ENCODE measurements at regions not wholly inside any gene's neighbourhood (a gene's known extent, or its start where the extent isn't known, plus 50 kb on each side); places are given as distances from the start of the nearest gene placed in this dataset.
A peak's percentile ranks its signal among the peaks of the same experiment; 100 is the strongest.

DNA sequence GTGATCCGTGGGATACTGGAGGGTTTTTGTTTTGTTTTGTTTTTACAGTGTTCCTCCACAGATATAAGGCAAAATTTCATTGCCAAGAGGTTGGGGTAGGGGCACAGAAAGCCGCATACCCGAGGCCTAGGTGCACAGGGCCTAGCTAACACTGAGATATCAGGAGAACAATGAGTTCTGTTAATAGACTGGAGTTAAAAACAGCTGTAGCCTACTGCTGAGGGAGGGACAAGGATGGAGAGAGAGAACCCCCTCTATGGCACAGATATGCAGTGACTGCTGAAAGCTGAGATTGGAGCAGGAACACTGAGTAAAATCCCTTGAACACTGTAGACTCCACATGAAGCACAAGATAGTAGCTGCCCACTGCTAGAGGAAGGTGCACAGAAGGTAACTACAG, 53.1 kb upstream of the MAP3K13 start (continued):
- no peak for TF ChIP-seq SUZ12 (IDR thresholded peaks at IDR 0.05; ENCODE audit: unreplicated experiment)
- TF ChIP-seq, protein P1, sequence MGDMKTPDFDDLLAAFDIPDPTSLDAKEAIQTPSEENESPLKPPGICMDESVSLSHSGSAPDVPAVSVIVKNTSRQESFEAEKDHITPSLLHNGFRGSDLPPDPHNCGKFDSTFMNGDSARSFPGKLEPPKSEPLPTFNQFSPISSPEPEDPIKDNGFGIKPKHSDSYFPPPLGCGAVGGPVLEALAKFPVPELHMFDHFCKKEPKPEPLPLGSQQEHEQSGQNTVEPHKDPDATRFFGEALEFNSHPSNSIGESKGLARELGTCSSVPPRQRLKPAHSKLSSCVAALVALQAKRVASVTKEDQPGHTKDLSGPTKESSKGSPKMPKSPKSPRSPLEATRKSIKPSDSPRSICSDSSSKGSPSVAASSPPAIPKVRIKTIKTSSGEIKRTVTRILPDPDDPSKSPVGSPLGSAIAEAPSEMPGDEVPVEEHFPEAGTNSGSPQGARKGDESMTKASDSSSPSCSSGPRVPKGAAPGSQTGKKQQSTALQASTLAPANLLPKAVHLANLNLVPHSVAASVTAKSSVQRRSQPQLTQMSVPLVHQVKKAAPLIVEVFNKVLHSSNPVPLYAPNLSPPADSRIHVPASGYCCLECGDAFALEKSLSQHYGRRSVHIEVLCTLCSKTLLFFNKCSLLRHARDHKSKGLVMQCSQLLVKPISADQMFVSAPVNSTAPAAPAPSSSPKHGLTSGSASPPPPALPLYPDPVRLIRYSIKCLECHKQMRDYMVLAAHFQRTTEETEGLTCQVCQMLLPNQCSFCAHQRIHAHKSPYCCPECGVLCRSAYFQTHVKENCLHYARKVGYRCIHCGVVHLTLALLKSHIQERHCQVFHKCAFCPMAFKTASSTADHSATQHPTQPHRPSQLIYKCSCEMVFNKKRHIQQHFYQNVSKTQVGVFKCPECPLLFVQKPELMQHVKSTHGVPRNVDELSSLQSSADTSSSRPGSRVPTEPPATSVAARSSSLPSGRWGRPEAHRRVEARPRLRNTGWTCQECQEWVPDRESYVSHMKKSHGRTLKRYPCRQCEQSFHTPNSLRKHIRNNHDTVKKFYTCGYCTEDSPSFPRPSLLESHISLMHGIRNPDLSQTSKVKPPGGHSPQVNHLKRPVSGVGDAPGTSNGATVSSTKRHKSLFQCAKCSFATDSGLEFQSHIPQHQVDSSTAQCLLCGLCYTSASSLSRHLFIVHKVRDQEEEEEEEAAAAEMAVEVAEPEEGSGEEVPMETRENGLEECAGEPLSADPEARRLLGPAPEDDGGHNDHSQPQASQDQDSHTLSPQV (IDR thresholded peaks at IDR 0.05): no peak

DNA sequence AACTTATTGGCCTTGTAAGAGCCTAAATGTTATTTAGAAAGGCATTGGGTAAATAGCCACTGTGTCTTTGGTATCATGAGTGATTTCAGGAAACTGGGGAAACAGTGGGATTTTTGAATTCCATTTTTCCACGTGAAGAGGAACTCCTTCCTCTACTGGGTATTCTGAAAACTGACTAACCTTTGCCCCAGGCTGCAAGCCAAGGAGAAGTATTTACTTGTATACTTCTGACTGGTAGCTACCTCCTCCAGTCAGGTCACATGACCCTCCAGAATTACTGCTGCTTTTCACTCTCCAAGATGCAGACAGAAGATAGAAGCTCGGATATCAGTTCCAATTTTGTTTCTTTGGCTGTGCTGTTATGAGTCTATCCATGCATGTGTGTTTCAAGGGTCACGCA, 50.9 kb upstream of the MAP3K13 start:
- DNase-seq (ENCODE audit: low read depth, low spot score): no peak
- Histone ChIP-seq H3K9ac (ENCODE audit: control insufficient read depth, insufficient read depth, low read length) (no peak overlapping the region), H3K4me2 (ENCODE audit: control insufficient read depth, insufficient read depth) (no peak overlapping the region), H3K4me3 (no peak overlapping the region), H3K79me2 (ENCODE audit: control insufficient read depth, insufficient read depth, low read length) (no peaks in the 10 kb centered on the region), H3K4me1 (ENCODE audit: control insufficient read depth, insufficient read depth, low read length) (peaks cover 2% of the 10 kb centered on the region; the same call in 1 of the 2 replicates), H3K27me3 (replicated peaks in 1 of 2; ENCODE audit: control insufficient read depth in 2 of 2, insufficient read depth in 2 of 2, low read length in 1 of 2) (no peaks in the 10 kb centered on the region), H2AFZ (ENCODE audit: control insufficient read depth, low read depth, low read length) (no peak overlapping the region), H3K27ac (ENCODE audit: control insufficient read depth, insufficient read depth) (no peak overlapping the region), H3K9me3 (replicated peaks; ENCODE audit: control insufficient read depth, insufficient read depth, low read length) (peaks cover 4% of the 10 kb centered on the region), H3K36me3 (ENCODE audit: control insufficient read depth in 2 of 2, insufficient read depth in 2 of 2, low read length in 1 of 2) (no peaks in the 10 kb centered on the region; a peak in 1 of 4 replicates), H4K20me1 (ENCODE audit: control insufficient read depth, insufficient read depth) (no peaks in the 10 kb centered on the region)
- no peak for FAIRE-seq
- ChIA-PET POLR2A (no interaction called here), SMC1A (ENCODE audit: uncharacterized antibody, unreplicated experiment) (interaction anchor here (0.9 kb wide), 1 partner anchor 21 kb away, joined by 4 read pairs; no protein-coding TSS in a partner anchor), CTCF (no interaction called here), RAD21 (ENCODE audit: unreplicated experiment) (no interaction called here)
- in situ Hi-C loops (cut with MboI) (no loop called here), intact Hi-C loops (cut with micrococcal nuclease; ENCODE audit: unreplicated experiment) (no loop called here)
- TF ChIP-seq SIX5 (IDR thresholded peaks at IDR 0.05; ENCODE audit: low read depth, low read length, severe bottlenecking): no peak
- peak; percentile 28; the same call in 1 of the 2 replicates for TF ChIP-seq RAD51 (IDR thresholded peaks at IDR 0.05)
- TF ChIP-seq ZNF217 (IDR thresholded peaks at IDR 0.05): no peak
- WGBS (ENCODE audit: insufficient coverage, insufficient replicate concordance, low lambda C conversion rate, missing lambda C conversion rate): 48% methylated on average over 3 of the region's 3 CpGs
- ATAC-seq: no peak
- BruUV-seq (replicated peaks): no TSS peak
